Muscle layer of duodenum (tissue), 2 donors: ENCODE measurements at regions not wholly inside any gene's neighbourhood (a gene's known extent, or its start where the extent isn't known, plus 50 kb on each side); places are given as distances from the start of the nearest gene placed in this dataset.

Source experiments
- H3K27ac ChIP-seq: one replicate; pipeline ENCODE4 v1.7.0; 2013; ENCODE audit warnings: mild to moderate bottlenecking, low read length
- H3K27me3 ChIP-seq: one replicate; pipeline ENCODE4 v1.7.0; 2013; ENCODE audit warnings: low read depth, mild to moderate bottlenecking, control low read depth, low read length
- H3K36me3 ChIP-seq, 2 donors: one replicate each; pipeline ENCODE4 v1.7.0; 2013; ENCODE audit warnings: low read length in 2 of 2, control low read depth in 1 of 2, mild to moderate bottlenecking in 1 of 2; ENCODE audit not compliant: insufficient read depth in 2 of 2, control insufficient read depth in 1 of 2
- H3K4me1 ChIP-seq, 2 donors: one replicate each; pipeline ENCODE4 v1.7.0; 2013; ENCODE audit warnings: low read length in 2 of 2, mild to moderate bottlenecking in 2 of 2, control low read depth in 1 of 2, moderate library complexity in 1 of 2; ENCODE audit not compliant: insufficient read depth in 2 of 2, control insufficient read depth in 1 of 2
- H3K4me3 ChIP-seq, 2 donors: one replicate each; pipeline ENCODE4 v1.7.0; 2013; ENCODE audit warnings: low read length in 2 of 2, low read depth in 1 of 2, mild to moderate bottlenecking in 1 of 2
- H3K9me3 ChIP-seq, 2 donors: one replicate each; pipeline ENCODE4 v1.7.0; 2013; ENCODE audit warnings: low read length in 2 of 2, control low read depth in 1 of 2, mild to moderate bottlenecking in 1 of 2; ENCODE audit not compliant: control insufficient read depth in 1 of 2
- donor health status: healthy.

DNA sequence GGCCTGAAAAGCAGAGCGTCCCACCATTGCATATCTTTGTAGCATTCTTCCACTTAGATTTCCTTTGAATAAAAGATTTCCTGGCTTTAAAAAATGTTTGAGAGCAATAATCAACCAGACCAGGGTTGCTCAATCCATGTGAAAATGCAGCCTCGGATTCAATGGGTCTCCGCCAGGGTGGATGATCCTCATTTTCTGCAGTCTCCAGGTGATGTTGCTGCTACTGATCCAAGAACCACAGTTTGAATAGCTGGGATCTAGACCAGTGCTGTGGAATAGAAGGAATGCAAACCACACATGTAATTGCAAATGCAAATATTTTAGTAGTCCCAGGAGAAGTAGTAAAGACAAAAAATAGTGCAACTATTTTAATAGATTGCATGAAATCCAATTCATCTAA, 317.6 kb downstream of the IRX1 start:
- H3K27me3 ChIP-seq: no peaks in the 10 kb centered on the region
- no peak overlapping the region for H3K27ac ChIP-seq
- no peaks in the 10 kb centered on the region for H3K4me1 ChIP-seq
- H3K4me3 ChIP-seq: no peak overlapping the region
- no peaks in the 10 kb centered on the region for H3K9me3 ChIP-seq
- H3K36me3 ChIP-seq: no peaks in the 10 kb centered on the region

DNA sequence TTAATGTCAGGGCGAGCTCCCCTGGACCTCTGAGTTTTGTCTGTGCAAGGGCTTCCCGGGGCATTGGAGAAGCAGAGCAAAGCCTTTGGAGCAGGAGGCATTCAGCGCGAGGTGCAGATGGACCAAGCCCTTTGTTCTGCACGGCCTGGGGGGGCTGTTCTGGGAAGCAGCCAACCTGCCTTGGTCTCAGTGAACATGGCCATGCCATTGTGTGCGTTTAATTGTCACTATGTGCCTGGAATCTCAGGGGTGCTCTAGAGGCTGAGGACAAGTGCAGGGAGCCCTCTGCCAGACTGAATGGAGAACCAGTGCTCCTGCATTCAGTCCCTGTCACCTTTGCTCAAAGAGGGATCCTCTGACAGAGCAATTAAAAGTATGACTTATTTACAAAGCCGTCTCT, 329.4 kb downstream of the IRX1 start:
- Histone ChIP-seq H3K9me3 (no peaks in the 10 kb centered on the region), H3K4me3 (no peak overlapping the region), H3K27me3 (no peaks in the 10 kb centered on the region), H3K4me1 (no peaks in the 10 kb centered on the region), H3K27ac (no peak overlapping the region), H3K36me3 (no peaks in the 10 kb centered on the region)

DNA sequence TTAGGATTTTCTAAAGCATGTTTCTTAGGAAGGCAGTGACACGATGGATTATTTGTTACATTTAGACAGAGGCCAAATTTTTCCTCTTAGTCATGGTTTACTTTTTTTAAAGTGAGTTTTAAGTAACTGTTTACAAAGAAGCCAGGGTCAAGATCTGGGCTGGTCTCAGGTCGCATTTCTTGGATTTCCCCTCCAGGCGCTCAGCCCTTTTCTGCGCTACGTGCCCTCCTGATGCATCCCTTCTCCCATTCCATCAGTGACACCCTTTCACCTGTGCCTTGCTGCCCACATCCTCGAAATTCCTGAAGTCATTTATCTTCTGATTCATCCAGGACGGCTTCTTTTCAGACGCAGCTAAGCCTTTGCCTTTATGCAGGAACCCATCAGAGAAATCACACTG, 330.3 kb downstream of the IRX1 start:
- Histone ChIP-seq H3K27me3 (no peaks in the 10 kb centered on the region), H3K4me3 (no peak overlapping the region), H3K9me3 (no peaks in the 10 kb centered on the region), H3K4me1 (no peaks in the 10 kb centered on the region), H3K36me3 (no peaks in the 10 kb centered on the region), H3K27ac (no peak overlapping the region)

DNA sequence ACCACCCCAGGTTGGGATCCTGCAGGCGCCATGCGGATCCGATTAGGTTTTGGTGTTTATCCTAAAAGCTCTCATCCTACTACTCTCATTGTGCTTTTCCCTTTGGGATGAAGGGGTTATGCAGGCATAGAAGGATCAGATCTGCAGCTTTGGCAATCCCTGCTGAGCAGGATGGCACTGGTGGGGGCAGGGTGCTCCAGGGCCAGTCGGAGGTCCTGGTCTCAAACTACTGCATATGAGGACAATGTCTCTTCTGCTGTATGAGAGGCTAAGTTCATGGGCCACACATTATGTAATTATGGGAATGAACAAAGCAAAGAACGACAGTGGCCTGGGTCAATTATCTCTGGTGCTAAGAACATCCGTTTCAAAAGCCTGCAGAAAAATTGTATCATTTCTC, 334.2 kb downstream of the IRX1 start:
- no peaks in the 10 kb centered on the region for H3K9me3 ChIP-seq
- no peak overlapping the region for H3K27ac ChIP-seq
- H3K4me1 ChIP-seq: no peaks in the 10 kb centered on the region
- no peaks in the 10 kb centered on the region for H3K36me3 ChIP-seq
- H3K27me3 ChIP-seq: no peaks in the 10 kb centered on the region
- no peak overlapping the region for H3K4me3 ChIP-seq

DNA sequence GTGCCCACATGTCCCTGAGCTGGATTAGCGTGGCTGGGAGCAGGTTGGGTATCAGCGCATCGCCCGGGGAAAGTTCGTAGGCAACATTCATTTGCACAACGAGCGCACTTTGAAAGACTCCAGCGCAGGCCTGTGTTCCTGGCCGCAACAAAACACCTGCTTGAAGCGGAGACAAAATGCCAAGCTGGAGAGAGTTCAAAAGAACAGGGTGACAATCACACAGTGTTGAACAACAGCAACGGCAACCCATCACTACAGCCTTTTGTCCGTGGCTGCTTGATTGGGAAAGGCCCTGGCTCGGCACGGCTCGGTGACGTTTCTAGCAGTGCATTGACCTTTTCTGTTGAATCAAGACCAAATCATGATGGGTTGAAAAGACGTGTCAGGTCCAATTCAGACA, 336.3 kb downstream of the IRX1 start:
- Histone ChIP-seq H3K9me3 (no peaks in the 10 kb centered on the region), H3K4me3 (no peak overlapping the region), H3K4me1 (no peaks in the 10 kb centered on the region), H3K27ac (no peak overlapping the region), H3K27me3 (no peaks in the 10 kb centered on the region), H3K36me3 (no peaks in the 10 kb centered on the region)

DNA sequence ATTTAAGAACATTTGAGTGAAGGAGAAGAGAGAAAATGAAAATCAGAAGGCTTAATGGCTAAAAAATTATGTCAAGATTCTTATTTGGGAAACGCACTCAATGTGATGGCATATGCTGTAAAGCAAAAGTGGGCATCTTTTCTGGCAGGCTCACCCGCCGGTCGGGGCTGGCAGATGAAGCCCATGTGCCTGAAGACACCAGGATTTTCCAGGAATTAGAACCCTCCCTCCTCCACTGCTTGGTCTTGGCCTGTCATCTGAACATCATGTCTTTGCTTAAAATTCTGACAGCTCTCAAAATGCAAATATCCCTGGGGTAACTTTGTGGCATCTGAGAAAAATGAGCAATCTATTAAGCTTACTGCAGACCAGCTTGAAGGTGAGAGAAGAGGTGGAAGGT, 337.9 kb downstream of the IRX1 start:
- no peaks in the 10 kb centered on the region for H3K27me3 ChIP-seq
- no peaks in the 10 kb centered on the region for H3K36me3 ChIP-seq
- peaks cover 0 to 2% of the 10 kb centered on the region in 2 donors for H3K9me3 ChIP-seq
- H3K4me3 ChIP-seq: no peak overlapping the region
- no peaks in the 10 kb centered on the region for H3K4me1 ChIP-seq
- H3K27ac ChIP-seq: no peak overlapping the region

DNA sequence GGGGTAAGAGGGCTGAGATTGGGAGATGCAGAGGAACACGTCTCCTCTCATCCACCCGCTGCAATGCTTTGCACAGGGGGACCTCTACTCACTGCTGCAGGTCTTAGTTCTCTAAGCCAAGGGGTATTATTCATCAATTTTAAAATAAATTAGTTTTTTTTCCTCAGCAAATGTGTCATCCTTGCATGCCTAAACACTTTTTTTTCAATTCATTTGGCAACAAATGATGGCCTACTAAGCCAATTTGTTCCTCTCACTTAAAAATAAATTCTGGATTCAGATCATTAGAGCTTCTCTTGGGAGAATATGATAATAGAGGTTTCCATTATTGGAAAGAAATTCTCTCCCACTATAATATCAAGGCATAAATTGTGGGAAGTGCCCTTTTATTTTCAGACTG, 338.3 kb downstream of the IRX1 start:
- Histone ChIP-seq H3K4me1 (no peaks in the 10 kb centered on the region), H3K27ac (no peak overlapping the region), H3K4me3 (no peak overlapping the region), H3K36me3 (no peaks in the 10 kb centered on the region), H3K9me3 (peaks cover 0 to 2% of the 10 kb centered on the region in 2 donors), H3K27me3 (no peaks in the 10 kb centered on the region)

DNA sequence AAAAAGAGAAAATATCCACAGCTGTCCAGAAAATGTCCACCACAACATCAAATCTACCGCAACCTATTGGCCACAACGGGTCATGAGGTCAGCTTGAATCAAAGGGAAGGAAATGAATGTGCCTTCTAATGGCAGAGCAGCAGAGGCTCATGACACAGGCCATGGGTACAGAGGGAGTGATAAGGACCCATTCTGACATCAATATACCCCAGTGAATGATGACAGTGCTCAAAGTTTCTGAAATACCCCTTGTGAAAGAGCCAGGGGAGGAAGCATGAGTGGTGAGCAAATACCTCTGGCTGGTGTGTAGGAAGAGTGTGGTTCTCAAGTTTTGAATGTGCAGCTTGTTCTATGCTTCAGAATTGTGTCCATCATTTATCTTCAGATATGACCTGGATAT, 348.2 kb downstream of the IRX1 start:
- no peaks in the 10 kb centered on the region for H3K4me1 ChIP-seq
- H3K36me3 ChIP-seq: no peaks in the 10 kb centered on the region
- no peaks in the 10 kb centered on the region for H3K9me3 ChIP-seq
- H3K27me3 ChIP-seq: no peaks in the 10 kb centered on the region
- H3K4me3 ChIP-seq: no peak overlapping the region
- H3K27ac ChIP-seq: no peak overlapping the region

DNA sequence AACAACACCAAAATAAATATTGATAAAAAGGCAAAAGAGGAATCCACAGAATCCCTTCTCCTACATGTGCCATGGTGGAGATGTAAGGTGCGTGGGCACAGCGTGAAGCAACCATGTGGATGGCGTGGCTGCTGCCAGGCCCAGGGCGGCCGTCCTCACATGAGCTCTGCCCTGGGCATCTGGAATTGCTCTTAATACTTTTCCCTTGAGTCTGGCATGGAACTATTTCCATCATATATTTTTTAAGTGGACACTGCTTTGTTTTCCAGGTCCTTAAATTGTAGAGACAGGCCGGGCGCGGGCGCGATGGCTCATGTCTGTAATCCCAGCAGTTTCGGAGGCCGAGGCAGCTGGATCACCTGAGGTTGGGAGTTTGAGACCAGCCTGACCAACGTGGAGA, 349.3 kb downstream of the IRX1 start:
- H3K27me3 ChIP-seq: no peaks in the 10 kb centered on the region
- H3K4me1 ChIP-seq: no peaks in the 10 kb centered on the region
- no peak overlapping the region for H3K4me3 ChIP-seq

DNA sequence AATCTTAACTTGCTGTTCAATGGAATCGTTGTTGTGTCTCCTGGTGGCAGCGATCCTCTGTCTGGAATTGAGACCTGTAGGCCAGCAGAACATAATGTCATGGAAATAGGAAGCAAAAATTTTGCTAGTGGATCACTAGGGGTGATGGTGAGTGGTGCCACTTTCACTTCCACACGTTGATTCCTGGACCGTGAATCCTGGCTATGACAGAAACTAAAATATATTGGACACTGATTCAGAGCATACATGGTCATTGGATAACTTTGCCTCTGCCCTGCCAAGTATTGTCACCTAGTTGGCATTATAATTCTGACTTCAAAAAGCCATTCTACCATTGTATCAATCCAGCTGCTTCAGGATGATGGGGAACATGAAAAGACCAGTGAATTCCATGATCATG, 353.2 kb downstream of the IRX1 start:
- Histone ChIP-seq H3K4me1 (no peaks in the 10 kb centered on the region), H3K9me3 (peaks cover 0 to 4% of the 10 kb centered on the region in 2 donors), H3K36me3 (no peaks in the 10 kb centered on the region), H3K27ac (no peak overlapping the region), H3K4me3 (no peak overlapping the region), H3K27me3 (no peaks in the 10 kb centered on the region)

More for the DNA sequence above, 349.3 kb downstream of the IRX1 start:
- H3K36me3 ChIP-seq: no peaks in the 10 kb centered on the region
- H3K9me3 ChIP-seq: no peaks in the 10 kb centered on the region
- no peak overlapping the region for H3K27ac ChIP-seq

DNA sequence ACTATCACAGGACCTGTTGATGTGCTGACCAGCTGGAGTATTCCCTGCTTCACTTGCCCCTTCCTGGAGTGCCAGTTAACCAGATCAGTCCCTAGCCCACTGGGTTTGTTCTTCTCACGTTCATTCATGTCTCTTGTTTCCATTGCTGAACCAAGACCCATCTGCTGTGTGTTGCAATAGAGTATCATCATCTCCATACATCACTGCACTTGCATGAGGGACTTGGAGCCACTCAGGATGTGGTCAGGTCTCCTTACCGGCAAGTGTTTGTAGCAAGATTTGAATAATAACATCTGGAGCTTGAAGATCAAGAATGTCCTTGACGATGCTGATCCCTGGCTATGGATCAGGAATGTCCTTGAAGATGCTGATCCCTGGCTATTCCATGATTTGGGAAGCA, 358.6 kb downstream of the IRX1 start:
- Histone ChIP-seq H3K27ac (no peak overlapping the region), H3K9me3 (peaks cover 0 to 4% of the 10 kb centered on the region in 2 donors), H3K4me1 (no peaks in the 10 kb centered on the region), H3K36me3 (no peaks in the 10 kb centered on the region), H3K4me3 (no peak overlapping the region), H3K27me3 (no peaks in the 10 kb centered on the region)

DNA sequence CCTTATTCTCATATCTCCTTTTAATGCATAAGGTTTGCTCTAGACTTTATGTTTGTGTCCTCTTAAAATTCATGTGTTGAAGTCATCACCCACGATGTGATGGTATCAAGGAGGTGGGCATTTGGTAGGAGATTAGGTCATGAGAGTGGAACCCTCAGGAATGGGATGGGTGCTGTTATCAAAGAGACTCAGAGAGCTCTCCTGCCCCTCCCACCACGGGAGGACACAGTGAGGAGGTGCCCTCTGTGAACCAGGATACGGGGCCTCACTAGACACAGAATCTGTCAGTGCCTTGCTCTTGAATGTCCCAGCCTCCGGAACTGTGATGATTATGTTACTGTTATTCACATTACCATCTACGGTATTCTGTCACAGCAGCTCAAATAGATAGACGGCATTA, 359.0 kb downstream of the IRX1 start:
- peaks cover 0 to 4% of the 10 kb centered on the region in 2 donors for H3K9me3 ChIP-seq
- H3K4me3 ChIP-seq: no peak overlapping the region
- H3K27me3 ChIP-seq: no peaks in the 10 kb centered on the region
- no peak overlapping the region for H3K27ac ChIP-seq
- no peaks in the 10 kb centered on the region for H3K4me1 ChIP-seq
- no peaks in the 10 kb centered on the region for H3K36me3 ChIP-seq
